ENCODE measurements at regions not wholly inside any gene's neighbourhood (a gene's known extent, or its start where the extent isn't known, plus 50 kb on each side); places are given as distances from the start of the nearest gene placed in this dataset.
"Not testable (repeated sequence)": the region's sequence is repeated elsewhere in the genome, so short reads cannot be mapped to it uniquely, and the experiment has no call there.

- no peak for DNase-seq
These were observed 290.5 kb upstream of the FBXO33 start for GRCh38 chr14:39722547-39723273.

- DNase-seq = no peak
These were observed 284.8 kb upstream of the FBXO33 start for GRCh38 chr14:39716987-39717570.

GRCh38 chr14:39712293-39712999, 280.2 kb upstream of the FBXO33 start:
- no peak for DNase-seq

- DNase-seq = no peak
These were observed 272.4 kb upstream of the FBXO33 start for GRCh38 chr14:39704594-39704993.

- DNase-seq = no peak
These were observed 262.1 kb upstream of the FBXO33 start for GRCh38 chr14:39694341-39694740.

- no peak for DNase-seq
These were observed 251.5 kb upstream of the FBXO33 start for GRCh38 chr14:39683691-39684260.

- DNase-seq = no peak
These were observed 250.3 kb upstream of the FBXO33 start for GRCh38 chr14:39682582-39682981.

GRCh38 chr14:39681782-39682399, 249.7 kb upstream of the FBXO33 start:
- DNase-seq = no peak

GRCh38 chr14:39680777-39681176, 248.5 kb upstream of the FBXO33 start:
- DNase-seq = no peak

- no peak for DNase-seq
These were observed 241.5 kb upstream of the FBXO33 start for GRCh38 chr14:39673734-39674133.

GRCh38 chr14:39673270-39673711, 241.1 kb upstream of the FBXO33 start:
- DNase-seq = no peak

- peak; percentile 54 for DNase-seq
These were observed 236.2 kb upstream of the FBXO33 start for GRCh38 chr14:39668449-39668848.

GRCh38 chr14:39666386-39666785, 234.2 kb upstream of the FBXO33 start:
- no peak for DNase-seq

GRCh38 chr14:39665075-39665475, 232.8 kb upstream of the FBXO33 start:
- peak; percentile 83 for DNase-seq

- no peak for DNase-seq
These were observed 232.4 kb upstream of the FBXO33 start for GRCh38 chr14:39664646-39665045.

- DNase-seq = no peak
These were observed 209.0 kb upstream of the FBXO33 start for GRCh38 chr14:39641224-39641623.

- DNase-seq = not testable (repeated sequence)
These were observed 206.8 kb upstream of the FBXO33 start for GRCh38 chr14:39639009-39639408.

- no peak for DNase-seq
These were observed 195.9 kb upstream of the FBXO33 start for GRCh38 chr14:39628087-39628486.

GRCh38 chr14:39626589-39627576, 194.7 kb upstream of the FBXO33 start:
- no peak for DNase-seq

GRCh38 chr14:39621678-39622077, 189.4 kb upstream of the FBXO33 start:
- no peak for DNase-seq

GRCh38 chr14:39621223-39621622, 189.0 kb upstream of the FBXO33 start:
- DNase-seq = no peak

- no peak for DNase-seq
These were observed 185.3 kb upstream of the FBXO33 start for GRCh38 chr14:39617537-39617936.
